Uterus (tissue), 3 donors: ENCODE measurements at regions not wholly inside any gene's neighbourhood (a gene's known extent, or its start where the extent isn't known, plus 50 kb on each side); places are given as distances from the start of the nearest gene placed in this dataset.

ENCODE experiments used
- DNase-seq, 2 donors: peaks; one replicate each; pipeline ENCODE4 v3.0.0-alpha.2; 2019 to 2020
- H3K27ac ChIP-seq, 2 donors: fragments of 200-600 bp; sonication (generic); 1 replicate in 1 of 2; 2 replicates in 1 of 2; pipeline ENCODE4 v1.5.1; 2016 to 2018
- H3K27me3 ChIP-seq, 2 donors: fragments of 200-600 bp; sonication (generic); one replicate each; pipeline ENCODE4 v1.5.1; 2018 to 2019; ENCODE audit warnings: control low read depth in 1 of 2
- H3K36me3 ChIP-seq, 2 donors: fragments of 200-600 bp; sonication (generic); one replicate each; pipeline ENCODE4 v1.5.1; 2019; ENCODE audit warnings: control low read depth in 1 of 2
- H3K4me1 ChIP-seq, 2 donors: fragments of 200-600 bp; sonication (generic); one replicate each; pipeline ENCODE4 v1.5.1; 2018 to 2019; ENCODE audit warnings: control low read depth in 1 of 2
- H3K4me3 ChIP-seq, 2 donors: fragments of 200-600 bp; sonication (generic); 1 replicate in 1 of 2; 2 replicates in 1 of 2; pipeline ENCODE4 v1.5.1; 2018 to 2019; ENCODE audit warnings: mild to moderate bottlenecking in 1 of 2
- H3K9me3 ChIP-seq, 2 donors: fragments of 200-600 bp; sonication (generic); one replicate each; pipeline ENCODE4 v1.5.1; 2019; ENCODE audit warnings: control low read depth in 1 of 2
- CTCF ChIP-seq, 4 experiments: fragments of 200-600 bp in 2 of 4; fragments of 450-650 bp in 2 of 4; sonication (generic) in 2 of 4; IDR thresholded peaks; one replicate each; pipeline ENCODE4 v1.5.1; 2016 to 2019; ENCODE audit warnings: antibody characterized with exemption in 4 of 4, mild to moderate bottlenecking in 2 of 4, moderate library complexity in 1 of 4
- POLR2A ChIP-seq, 2 donors: fragments of 450-650 bp; IDR thresholded peaks; one replicate each; pipeline ENCODE4 v1.6.1; 2016; ENCODE audit warnings: antibody characterized with exemption in 2 of 2, mild to moderate bottlenecking in 1 of 2, moderate library complexity in 1 of 2
- intact Hi-C: fragments of 100-400 bp; cut with DNase I; formaldehyde crosslinking; loops from one replicate; pipeline ENCODE4 v1.15.1; 2023; ENCODE audit warnings: low total_unique reads
- donor health status: DM: yes; HTN: yes; CAD: no.

GRCh38 chr4:179871726-179872125 lies 2371.5 kb upstream of the TENM3 start:
- no peaks in the 10 kb centered on the region for H3K9me3 ChIP-seq
- DNase-seq = no peak
- intact Hi-C loops = no loop called here
- no peak overlapping the region for H3K4me3 ChIP-seq
- no peaks in the 10 kb centered on the region for H3K27me3 ChIP-seq
- H3K36me3 ChIP-seq = no peaks in the 10 kb centered on the region
- no peaks in the 10 kb centered on the region for H3K4me1 ChIP-seq
- H3K27ac ChIP-seq = no peak overlapping the region
- TF ChIP-seq POLR2A (IDR thresholded peaks at IDR 0.05) (no peak), CTCF (IDR thresholded peaks at IDR 0.05) (no peak)

GRCh38 chr4:179872755-179873154 lies 2370.4 kb upstream of the TENM3 start:
- no peak for DNase-seq
- H3K27me3 ChIP-seq = no peaks in the 10 kb centered on the region
- no peaks in the 10 kb centered on the region for H3K4me1 ChIP-seq
- H3K4me3 ChIP-seq = no peak overlapping the region
- no peaks in the 10 kb centered on the region for H3K9me3 ChIP-seq
- TF ChIP-seq CTCF (IDR thresholded peaks at IDR 0.05) (no peak), POLR2A (IDR thresholded peaks at IDR 0.05) (no peak)
- no peak overlapping the region for H3K27ac ChIP-seq
- intact Hi-C loops = no loop called here
- no peaks in the 10 kb centered on the region for H3K36me3 ChIP-seq

GRCh38 chr4:179880756-179881155 lies 2362.4 kb upstream of the TENM3 start:
- no peak overlapping the region for H3K27ac ChIP-seq
- H3K4me1 ChIP-seq = no peaks in the 10 kb centered on the region
- TF ChIP-seq POLR2A (IDR thresholded peaks at IDR 0.05) (no peak), CTCF (IDR thresholded peaks at IDR 0.05) (no peak)
- peaks cover 0 to 3% of the 10 kb centered on the region in 2 donors for H3K36me3 ChIP-seq
- no peaks in the 10 kb centered on the region for H3K27me3 ChIP-seq
- H3K9me3 ChIP-seq = no peaks in the 10 kb centered on the region
- intact Hi-C loops = no loop called here
- no peak for DNase-seq
- no peak overlapping the region for H3K4me3 ChIP-seq

GRCh38 chr4:179894066-179894778 lies 2349.0 kb upstream of the TENM3 start:
- H3K4me1 ChIP-seq = no peaks in the 10 kb centered on the region
- TF ChIP-seq CTCF (IDR thresholded peaks at IDR 0.05) (no peak), POLR2A (IDR thresholded peaks at IDR 0.05) (no peak)
- no peaks in the 10 kb centered on the region for H3K36me3 ChIP-seq
- intact Hi-C loops = no loop called here
- DNase-seq = no peak
- no peak overlapping the region for H3K27ac ChIP-seq
- H3K9me3 ChIP-seq = no peaks in the 10 kb centered on the region
- H3K4me3 ChIP-seq = no peak overlapping the region
- no peaks in the 10 kb centered on the region for H3K27me3 ChIP-seq

GRCh38 chr4:179919587-179919986 lies 2323.6 kb upstream of the TENM3 start:
- Histone ChIP-seq H3K4me1 (no peaks in the 10 kb centered on the region), H3K4me3 (no peak overlapping the region), H3K9me3 (no peaks in the 10 kb centered on the region), H3K36me3 (no peaks in the 10 kb centered on the region), H3K27ac (no peak overlapping the region), H3K27me3 (no peaks in the 10 kb centered on the region)
- no peak for DNase-seq
- intact Hi-C loops = no loop called here
- no peak for TF ChIP-seq CTCF (IDR thresholded peaks at IDR 0.05)
- TF ChIP-seq POLR2A (IDR thresholded peaks at IDR 0.05) = no peak
